WTC11 (cell line): ENCODE measurements at regions not wholly inside any gene's neighbourhood (a gene's known extent, or its start where the extent isn't known, plus 50 kb on each side); places are given as distances from the start of the nearest gene placed in this dataset.

ENCODE experiments used
- ATAC-seq: fragments of 200-7000 bp; cut with Tn5 transposase; 2 replicates; pipeline ENCODE4 v1.10.0; 2021; ENCODE audit warnings: mild to moderate bottlenecking, moderate library complexity
- CTCF ChIA-PET: fragments of 300-600 bp; sonication (Branson Sonifier 250); formaldehyde crosslinking; loops from one replicate; lab custom pipeline; 2021; ENCODE audit warnings: antibody characterized with exemption; lab: Charles Lee
- POLR2A ChIA-PET: fragments of 350-600 bp; sonication (Branson Sonifier 250); formaldehyde crosslinking; loops from one replicate; lab custom pipeline; 2021; ENCODE audit warnings: antibody characterized with exemption; lab: Charles Lee
- DNase-seq: peaks from one replicate; pipeline ENCODE4 v3.0.0; 2021; ENCODE audit warnings: low spot score
- H3K27ac Mint-ChIP-seq: 2 replicates; pipeline ENCODE4 v1.8.0; 2021; ENCODE audit warnings: mixed read lengths
- H3K27me3 Mint-ChIP-seq: 2 replicates; pipeline ENCODE4 v1.8.0; 2021; ENCODE audit warnings: low read depth, mild to moderate bottlenecking, moderate library complexity, mixed read lengths
- H3K36me3 Mint-ChIP-seq: 2 replicates; pipeline ENCODE4 v1.8.0; 2021; ENCODE audit warnings: mixed read lengths
- H3K4me1 Mint-ChIP-seq: 2 replicates; pipeline ENCODE4 v1.8.0; 2022; ENCODE audit warnings: mixed read lengths
- H3K4me3 Mint-ChIP-seq: 2 replicates; pipeline ENCODE4 v1.8.0; 2021; ENCODE audit warnings: mild to moderate bottlenecking, moderate library complexity, mixed read lengths
- H3K9me3 Mint-ChIP-seq: 2 replicates; pipeline ENCODE4 v1.8.0; 2021; ENCODE audit warnings: mixed read lengths
- AFF4 ChIP-seq: sonication (generic); formaldehyde crosslinking; IDR thresholded peaks from 2 replicates; pipeline ENCODE4 v1.8.1; 2023; ENCODE audit warnings: mild to moderate bottlenecking, missing genetic modification reagents, borderline replicate concordance
- ATF1 ChIP-seq: sonication (generic); formaldehyde crosslinking; IDR thresholded peaks from 2 replicates; pipeline ENCODE4 v1.8.1; 2023; ENCODE audit warnings: mild to moderate bottlenecking, moderate library complexity, missing genetic modification reagents
- E2F1 ChIP-seq: sonication (generic); formaldehyde crosslinking; IDR thresholded peaks from 2 replicates; pipeline ENCODE4 v1.8.0; 2022; ENCODE audit warnings: mild to moderate bottlenecking, missing genetic modification reagents
- E2F4 ChIP-seq: sonication (generic); formaldehyde crosslinking; IDR thresholded peaks from 2 replicates; pipeline ENCODE4 v1.8.1; 2022; ENCODE audit warnings: low read depth, mild to moderate bottlenecking, moderate library complexity, missing genetic modification reagents, borderline replicate concordance
- EMX1 ChIP-seq: fragments of 250-450 bp; sonication (Bioruptor Pico); IDR thresholded peaks from 2 replicates; pipeline ENCODE4 v1.8.0; 2021; ENCODE audit warnings: mild to moderate bottlenecking
- ERG ChIP-seq: fragments of 250-450 bp; sonication (Bioruptor Pico); IDR thresholded peaks from 2 replicates; pipeline ENCODE4 v1.8.0; 2021; ENCODE audit warnings: mild to moderate bottlenecking
- GTF2I ChIP-seq: fragments of 250-450 bp; sonication (Bioruptor Pico); conservative IDR thresholded peaks from 2 replicates; pipeline ENCODE4 v1.4.0; 2021; ENCODE audit warnings: mild to moderate bottlenecking
- HMGA2 ChIP-seq: fragments of 250-450 bp; sonication (Bioruptor Pico); IDR thresholded peaks from 2 replicates; pipeline ENCODE4 v1.4.0; 2021; ENCODE audit warnings: mild to moderate bottlenecking, moderate library complexity
- JAZF1 ChIP-seq: fragments of 250-450 bp; sonication (Bioruptor Pico); IDR thresholded peaks from 2 replicates; pipeline ENCODE4 v1.9.0; 2021; ENCODE audit warnings: moderate library complexity, mild to moderate bottlenecking, inconsistent platforms
- KAT7 ChIP-seq: sonication (generic); formaldehyde crosslinking; IDR thresholded peaks from 2 replicates; pipeline ENCODE4 v1.8.1; 2023; ENCODE audit warnings: missing genetic modification reagents, mild to moderate bottlenecking, borderline replicate concordance
- NFYB ChIP-seq: sonication (generic); formaldehyde crosslinking; conservative IDR thresholded peaks from 2 replicates; pipeline ENCODE4 v1.8.0; 2022; ENCODE audit warnings: low read depth, missing genetic modification reagents
- PRDM15 ChIP-seq: sonication (generic); formaldehyde crosslinking; IDR thresholded peaks from 2 replicates; pipeline ENCODE4 v1.8.0; 2022; ENCODE audit warnings: missing genetic modification reagents
- TEAD4 ChIP-seq: sonication (generic); formaldehyde crosslinking; IDR thresholded peaks from 2 replicates; pipeline ENCODE4 v1.8.0; 2022; ENCODE audit warnings: mild to moderate bottlenecking, missing genetic modification reagents
- ZNF121 ChIP-seq: sonication (generic); formaldehyde crosslinking; IDR thresholded peaks from 2 replicates; pipeline ENCODE4 v1.8.0; 2023; ENCODE audit warnings: missing genetic modification reagents
- ZNF219 ChIP-seq: sonication (generic); formaldehyde crosslinking; IDR thresholded peaks from 2 replicates; pipeline ENCODE4 v1.8.0; 2023; ENCODE audit warnings: missing genetic modification reagents, mild to moderate bottlenecking, borderline replicate concordance
- ZNF263 ChIP-seq: sonication (generic); formaldehyde crosslinking; IDR thresholded peaks from 2 replicates; pipeline ENCODE4 v1.8.1; 2022; ENCODE audit warnings: low read depth, mild to moderate bottlenecking, moderate library complexity, missing genetic modification reagents

- Mint-ChIP-seq H3K27ac (no peak overlapping the region), H3K36me3 (no peaks in the 10 kb centered on the region), H3K9me3 (no peaks in the 10 kb centered on the region), H3K4me3 (no peak overlapping the region), H3K27me3 (no peaks in the 10 kb centered on the region), H3K4me1 (peaks cover 11% of the 10 kb centered on the region)
- no peak for TF ChIP-seq E2F1 (CRISPR knock-in tag)
- TF ChIP-seq ZNF121 (CRISPR knock-in tag) = no peak
- TF ChIP-seq ERG (CRISPR knock-in tag) = no peak
- no peak for TF ChIP-seq NFYB (CRISPR knock-in tag)
- no peak for TF ChIP-seq GTF2I (CRISPR knock-in tag)
- TF ChIP-seq PRDM15 (CRISPR knock-in tag) = no peak
- no peak for TF ChIP-seq JAZF1 (CRISPR knock-in tag)
- CTCF ChIA-PET = no interaction called here
- ATAC-seq = no peak
- POLR2A ChIA-PET = no interaction called here
- no peak for DNase-seq
These were observed 754.3 kb upstream of the TENM3 start for GRCh38 chr4:181488926-181489325.

- CTCF ChIA-PET = no interaction called here
- Mint-ChIP-seq H3K27ac (no peak overlapping the region), H3K9me3 (no peaks in the 10 kb centered on the region), H3K4me1 (peaks cover 7% of the 10 kb centered on the region), H3K36me3 (no peaks in the 10 kb centered on the region), H3K4me3 (no peak overlapping the region), H3K27me3 (no peaks in the 10 kb centered on the region)
- POLR2A ChIA-PET = no interaction called here
- TF ChIP-seq AFF4 = no peak
- no peak for TF ChIP-seq TEAD4
- TF ChIP-seq ZNF219 (CRISPR knock-in tag) = no peak
- no peak for TF ChIP-seq EMX1
- TF ChIP-seq KAT7 (CRISPR knock-in tag) = no peak
- TF ChIP-seq ATF1 (CRISPR knock-in tag) = no peak
- no peak for TF ChIP-seq E2F1 (CRISPR knock-in tag)
- TF ChIP-seq ZNF263 (CRISPR knock-in tag) = no peak
- no peak for TF ChIP-seq HMGA2 (CRISPR knock-in tag)
- TF ChIP-seq E2F4 (CRISPR knock-in tag) = no peak
- no peak for DNase-seq
- ATAC-seq = no peak
These were observed 745.1 kb upstream of the TENM3 start for GRCh38 chr4:181498148-181498547.
